NCI-H2107 treated with DMSO at 0.1 percent for 48 hours (cell line): ENCODE measurements at regions not wholly inside any gene's neighbourhood (a gene's known extent, or its start where the extent isn't known, plus 50 kb on each side); places are given as distances from the start of the nearest gene placed in this dataset.

Source experiments
- DNase-seq: peaks from one replicate; lab custom pipeline; 2025; ENCODE audit not compliant: unreplicated experiment; lab: John Stamatoyannopoulos, UW

DNA sequence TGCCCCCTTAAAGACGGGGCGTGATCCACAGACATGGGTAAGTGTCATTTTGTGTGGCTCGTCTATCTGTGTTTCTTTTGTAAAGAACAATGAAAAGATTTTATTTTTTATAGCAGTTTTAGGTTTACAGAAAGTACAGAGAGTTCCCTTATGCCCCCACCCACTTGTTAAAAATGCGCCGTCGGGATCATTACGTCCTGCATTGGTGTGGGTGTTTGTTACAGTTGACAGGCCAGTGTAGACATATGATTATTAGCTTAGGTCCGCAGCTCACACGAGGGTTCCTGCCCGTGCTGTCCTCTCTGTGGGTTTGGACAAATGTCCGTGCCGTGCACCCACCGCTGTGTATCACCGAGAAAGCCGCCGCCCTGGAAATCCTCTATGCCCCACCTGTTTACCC, 50.5 kb downstream of the RGS12 start:
- no peak for DNase-seq

DNA sequence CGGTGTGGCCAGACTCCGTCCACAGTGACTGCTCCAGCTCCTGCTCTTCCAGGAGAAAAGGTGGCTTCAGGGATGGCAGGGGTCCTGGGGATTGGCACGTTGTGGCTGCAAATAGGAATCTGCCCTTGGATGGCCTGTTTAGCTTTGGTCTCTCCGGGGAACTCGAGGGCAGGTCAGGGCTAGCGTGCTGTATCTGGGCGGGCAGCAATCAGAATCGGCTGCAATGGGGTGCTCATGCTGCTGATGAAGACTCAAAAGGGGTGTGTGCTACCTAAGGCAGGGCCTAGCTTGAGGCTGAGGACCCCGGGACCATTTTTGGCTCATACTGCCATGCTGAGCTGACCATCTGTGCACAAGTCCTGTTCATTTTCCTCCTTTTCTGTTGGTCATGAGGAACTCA, 51.3 kb downstream of the RGS12 start:
- DNase-seq, result no peak

GRCh38 chr4:3344596-3344995, 51.8 kb downstream of the RGS12 start:
- DNase-seq, result no peak

DNA sequence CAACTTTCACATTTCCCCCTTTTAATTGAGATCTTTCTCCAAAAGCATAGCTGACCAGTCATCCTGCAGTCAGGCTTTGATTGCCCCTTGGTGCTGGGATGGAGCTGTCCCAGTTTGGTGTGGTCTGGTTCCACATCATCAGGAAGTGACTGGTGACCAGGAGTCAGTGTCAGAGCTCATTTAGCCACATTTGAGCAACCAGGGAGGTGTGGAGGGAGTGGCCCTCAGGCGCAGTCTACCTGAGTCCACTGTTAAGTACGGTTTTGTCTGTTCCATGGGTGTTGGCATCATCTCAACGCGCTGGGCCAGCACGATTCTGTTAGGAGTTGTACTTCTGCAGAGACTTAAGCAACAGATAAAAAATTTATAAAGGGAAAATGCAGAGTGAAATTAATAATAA, 52.6 kb downstream of the RGS12 start:
- DNase-seq, result no peak

DNA sequence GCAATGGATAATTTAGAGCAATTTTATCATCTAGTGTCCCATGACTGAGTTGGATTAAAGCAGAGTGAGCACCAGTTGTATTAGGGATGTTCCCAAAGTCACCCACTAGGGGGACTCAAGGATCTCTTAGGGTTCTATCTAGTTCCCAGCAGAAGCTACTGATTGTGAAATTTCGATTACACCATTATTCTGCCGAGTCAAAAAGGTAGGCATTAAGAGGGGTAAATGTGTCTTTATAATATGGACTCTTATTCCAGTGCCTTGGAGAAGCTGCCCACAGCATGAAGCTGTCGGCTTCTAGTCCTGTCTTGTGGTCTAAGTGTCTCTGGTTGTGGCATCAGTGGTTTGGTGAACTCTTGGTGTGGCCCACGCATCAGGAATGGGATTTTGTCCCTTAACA, 53.3 kb downstream of the RGS12 start:
- DNase-seq, result peak; percentile 57

- no peak for DNase-seq
These were observed 55.0 kb downstream of the RGS12 start for GRCh38 chr4:3347871-3348270.

GRCh38 chr4:3348621-3349020, 55.8 kb downstream of the RGS12 start:
- DNase-seq, result no peak

DNA sequence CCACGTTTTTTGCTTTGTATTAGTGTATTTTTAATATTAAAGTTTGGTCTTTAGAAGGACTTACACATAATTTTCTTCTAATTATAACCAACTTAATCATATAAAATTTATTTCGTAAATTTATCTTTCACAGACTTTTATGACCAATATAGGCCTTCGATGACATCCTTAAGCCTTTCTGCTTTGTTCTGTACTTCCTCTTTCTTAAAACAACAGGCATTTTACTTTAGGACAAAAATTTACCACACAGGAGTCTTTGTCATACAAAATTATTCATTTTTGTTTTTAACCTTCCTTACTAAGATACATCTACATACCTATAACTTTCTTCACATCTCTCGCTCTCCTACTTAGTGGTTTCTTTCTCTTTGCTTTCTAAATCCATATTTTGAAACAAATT, 56.3 kb downstream of the RGS12 start:
- DNase-seq, result no peak

DNA sequence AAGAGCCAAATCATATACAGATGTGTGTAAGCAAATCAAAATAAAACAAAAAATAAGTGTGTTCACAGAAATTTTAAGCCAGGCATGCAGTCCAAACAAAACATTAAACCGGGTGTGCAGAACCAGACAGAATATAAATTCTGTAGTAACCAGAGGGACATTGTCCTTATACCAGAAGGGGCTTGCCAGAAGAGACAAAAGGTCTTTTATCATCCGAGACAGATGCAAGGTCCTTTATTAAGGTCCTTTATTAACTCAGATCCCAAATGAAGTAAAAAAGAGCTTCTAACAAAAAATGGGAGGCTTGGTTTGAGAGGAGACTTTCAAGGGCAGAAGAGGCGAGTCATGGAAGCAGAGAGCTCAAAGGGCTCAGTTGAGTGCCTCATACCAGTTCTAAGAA, 59.2 kb downstream of the RGS12 start:
- DNase-seq, result no peak

GRCh38 chr4:3352505-3352904, 59.7 kb downstream of the RGS12 start:
- no peak for DNase-seq

DNA sequence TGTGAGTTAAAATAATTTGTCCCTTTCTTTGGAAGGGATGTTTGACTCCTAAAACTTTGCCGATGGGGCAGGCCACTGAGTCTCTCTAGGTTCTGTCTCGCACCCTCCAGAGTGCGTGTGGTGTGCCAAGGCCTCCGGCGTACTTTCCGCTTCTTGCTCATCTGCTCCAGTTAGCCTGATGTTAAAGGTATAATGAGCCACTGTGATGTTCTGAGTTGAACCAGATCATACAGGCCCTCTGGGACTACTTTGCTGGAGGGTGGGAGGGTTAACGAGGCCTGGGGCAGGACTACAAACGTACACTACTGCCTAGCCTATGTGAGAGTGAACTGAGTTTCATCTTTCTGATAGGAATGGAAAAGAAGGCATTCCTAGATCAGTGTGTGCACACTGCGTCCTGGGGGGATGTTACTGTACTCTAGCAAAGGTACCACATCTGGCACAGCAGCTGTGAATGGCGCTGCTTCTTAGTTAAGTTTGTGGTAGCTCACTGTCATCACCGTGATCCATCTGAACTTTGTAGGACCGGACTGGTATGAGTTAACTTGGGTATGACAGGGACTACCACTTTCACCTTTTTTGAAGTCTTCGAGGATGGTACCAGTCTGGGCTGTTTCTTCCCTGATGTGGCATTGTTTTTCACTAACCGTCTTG, 60.2 kb downstream of the RGS12 start:
- DNase-seq, result no peak

- no peak for DNase-seq
These were observed 61.1 kb downstream of the RGS12 start for GRCh38 chr4:3353752-3354454.

GRCh38 chr4:3354455-3354811, 61.6 kb downstream of the RGS12 start:
- no peak for DNase-seq

DNA sequence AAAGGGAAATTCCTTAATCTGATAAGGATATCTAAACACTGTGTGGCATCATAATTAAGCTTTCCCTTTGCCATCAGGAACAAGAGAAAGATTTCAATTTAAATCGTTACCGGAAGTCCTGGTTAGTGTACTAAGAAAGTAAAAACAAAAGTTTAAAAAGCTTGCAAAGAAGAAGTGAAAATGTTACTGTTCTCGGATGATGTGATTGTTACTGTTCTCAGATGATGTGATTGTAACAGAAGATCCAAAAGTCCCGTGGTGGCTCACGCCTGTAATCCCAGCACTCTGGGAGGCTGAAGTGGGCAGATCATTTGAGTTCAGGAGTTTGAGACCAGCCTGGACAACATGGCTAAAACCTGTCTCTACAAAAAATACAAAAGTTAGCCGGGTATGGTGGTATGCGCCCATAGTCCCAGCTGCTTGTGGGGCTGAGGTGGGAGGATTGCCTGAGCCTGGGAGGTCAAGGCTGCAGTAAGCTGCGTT, 62.5 kb downstream of the RGS12 start:
- DNase-seq, result no peak

DNA sequence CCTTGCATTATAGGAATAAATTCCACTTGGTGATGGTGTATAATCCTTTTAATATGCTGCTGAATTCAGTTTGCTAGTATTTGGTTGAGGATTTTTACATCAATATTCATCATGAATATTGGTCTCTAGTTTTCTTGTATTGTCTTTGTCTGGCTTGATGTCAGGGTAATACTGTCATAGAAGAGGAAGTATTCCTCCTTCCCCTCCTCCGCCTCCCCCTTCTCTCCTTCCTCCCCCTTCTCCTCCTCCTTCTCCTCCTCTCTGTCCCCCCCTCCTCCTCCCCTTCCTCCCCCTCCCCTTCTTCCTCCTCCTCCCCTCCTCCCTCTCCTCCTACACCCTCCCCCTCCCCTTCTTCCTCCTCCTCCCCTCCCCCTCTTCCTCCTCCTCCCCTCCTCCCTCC, 65.8 kb downstream of the RGS12 start:
- no peak for DNase-seq

DNA sequence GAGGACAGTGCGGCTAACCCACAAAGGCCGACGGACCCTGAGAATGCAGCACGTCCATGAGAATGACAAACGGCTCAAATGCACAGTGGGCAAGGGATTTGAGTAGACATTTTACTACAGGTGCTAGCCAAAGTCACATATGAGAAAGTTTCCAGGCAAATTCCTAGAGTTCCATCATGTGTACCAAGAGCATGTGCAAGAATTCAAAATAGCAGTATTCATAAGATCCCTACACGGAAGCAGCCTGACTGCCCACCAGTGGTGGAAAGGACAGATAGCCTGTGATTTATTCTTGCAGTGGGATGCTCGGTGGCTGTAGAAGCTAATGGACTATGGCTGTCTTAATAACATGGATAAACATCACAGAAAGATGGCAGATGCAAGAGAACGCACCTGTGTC, 68.0 kb downstream of the RGS12 start:
- DNase-seq, result no peak

DNA sequence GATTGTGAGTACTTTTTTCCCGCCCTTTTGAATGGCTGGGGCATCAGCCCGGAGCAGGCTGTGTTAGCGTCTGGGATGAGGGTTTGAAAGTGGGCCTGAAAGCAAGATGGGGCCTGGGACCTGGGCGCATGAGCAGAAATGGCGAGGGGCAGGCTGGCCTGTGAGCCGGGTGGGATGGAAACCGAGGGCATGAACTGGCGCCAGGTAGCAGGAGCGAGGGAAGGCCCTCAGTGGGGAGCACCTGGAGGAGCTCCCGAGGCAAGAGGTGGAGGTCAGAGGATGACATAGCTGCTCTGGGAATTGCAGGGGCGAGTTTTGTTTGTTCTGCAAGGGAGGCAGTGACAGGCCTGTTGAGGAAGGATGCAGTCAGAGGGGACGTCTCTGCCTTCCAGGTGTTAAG, 68.6 kb downstream of the RGS12 start:
- DNase-seq, result no peak

DNA sequence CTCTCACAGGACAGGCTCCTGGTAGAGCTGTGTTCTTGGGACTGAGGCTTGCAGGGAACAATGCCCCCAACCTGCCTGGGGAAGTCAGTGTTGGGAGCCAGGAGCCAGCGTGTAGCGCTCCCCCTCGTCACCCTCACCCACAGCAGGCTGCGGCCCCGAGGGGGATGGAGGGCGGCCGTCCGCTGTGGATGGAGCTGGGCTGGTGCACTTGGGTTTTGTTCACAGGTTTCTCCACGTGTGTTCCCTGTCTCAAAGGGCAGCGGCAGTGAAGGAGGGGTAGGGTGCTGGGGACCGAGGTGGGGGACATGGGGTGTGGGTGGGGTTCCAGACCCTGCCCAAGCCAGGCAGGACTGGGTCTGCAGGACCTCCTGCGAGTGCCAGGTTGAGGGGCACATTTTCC, 69.1 kb downstream of the RGS12 start:
- DNase-seq, result no peak

GRCh38 chr4:3362431-3363287, 69.8 kb downstream of the RGS12 start:
- no peak for DNase-seq

DNA sequence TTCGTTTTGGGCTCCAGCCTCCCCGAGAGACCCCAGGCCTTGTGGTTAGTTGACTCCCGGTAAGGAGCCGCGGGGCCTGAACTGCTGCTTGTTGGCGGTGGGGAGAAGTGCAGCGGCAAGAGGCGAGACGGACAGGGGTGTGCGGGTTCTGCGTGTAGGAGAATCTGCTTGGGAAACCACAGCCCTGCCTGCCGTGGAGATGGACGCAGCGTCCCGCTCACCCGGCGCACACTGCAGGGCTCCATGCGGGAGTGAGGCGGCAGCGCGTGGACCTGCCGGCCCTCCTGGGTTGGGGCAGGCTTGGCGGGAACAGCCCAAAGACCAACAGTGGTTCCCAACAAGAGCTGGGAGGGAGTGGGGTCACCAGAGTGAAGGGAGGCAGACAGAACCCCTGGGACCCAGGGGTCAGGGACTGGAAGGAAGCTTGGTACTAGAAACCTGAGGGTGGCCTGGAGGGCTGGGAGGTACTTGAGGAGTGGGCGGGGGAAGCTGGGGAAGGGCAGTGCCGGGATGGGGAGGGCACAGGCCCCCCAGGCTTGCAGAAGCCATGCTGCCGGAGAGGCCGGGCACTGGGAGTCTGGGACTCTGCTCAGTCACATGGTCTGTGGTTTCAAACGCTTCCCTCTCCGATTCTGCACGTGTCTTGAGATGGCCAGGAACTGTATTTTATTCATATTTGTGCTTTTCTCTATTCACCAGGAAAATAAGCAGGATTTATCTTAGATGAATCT, 70.8 kb downstream of the RGS12 start:
- DNase-seq, result no peak

- no peak for DNase-seq
These were observed 71.4 kb downstream of the RGS12 start for GRCh38 chr4:3364199-3364598.
